ENCODE measurements at regions not wholly inside any gene's neighbourhood (a gene's known extent, or its start where the extent isn't known, plus 50 kb on each side); places are given as distances from the start of the nearest gene placed in this dataset.

- H3K36me3 ChIP-seq (ENCODE audit: insufficient read depth, insufficient read length, low read length) = peaks cover 8% of the 10 kb centered on the region
- no peak overlapping the region for H3K4me3 ChIP-seq (ENCODE audit: insufficient read length, low read depth)
- no peaks in the 10 kb centered on the region for H3K4me1 ChIP-seq (ENCODE audit: insufficient read depth, insufficient read length)
- peaks cover 2% of the 10 kb centered on the region for H3K9me3 ChIP-seq (ENCODE audit: insufficient read depth, low read length)
- TF ChIP-seq YY1 (IDR thresholded peaks at IDR 0.05; ENCODE audit: insufficient read depth, insufficient read length) = no peak
- TF ChIP-seq SUZ12 (IDR thresholded peaks at IDR 0.05; ENCODE audit: extremely low read depth, insufficient read depth, insufficient read length) = no peak
- no peak for TF ChIP-seq ZNF274 (IDR thresholded peaks at IDR 0.05; ENCODE audit: low read depth, low read length)
- H3K9ac ChIP-seq (ENCODE audit: insufficient read length, low read depth) = no peak overlapping the region
- H3K27me3 ChIP-seq (ENCODE audit: insufficient read depth, insufficient read length) = no peaks in the 10 kb centered on the region
- DNase-seq (ENCODE audit: low read depth, low spot score) = no peak
Observed at GRCh38 chr14:71742485-71742884, 189.7 kb upstream of the RGS6 start.

- Histone ChIP-seq H3K9ac (ENCODE audit: insufficient read length, low read depth) (no peak overlapping the region), H3K27me3 (ENCODE audit: insufficient read depth, insufficient read length) (no peaks in the 10 kb centered on the region), H3K36me3 (ENCODE audit: insufficient read depth, insufficient read length, low read length) (no peaks in the 10 kb centered on the region), H3K4me3 (ENCODE audit: insufficient read length, low read depth) (no peak overlapping the region), H3K4me1 (ENCODE audit: insufficient read depth, insufficient read length) (no peaks in the 10 kb centered on the region), H3K9me3 (ENCODE audit: insufficient read depth, low read length) (peaks cover 19% of the 10 kb centered on the region)
- TF ChIP-seq SUZ12 (IDR thresholded peaks at IDR 0.05; ENCODE audit: extremely low read depth, insufficient read depth, insufficient read length) (no peak), YY1 (IDR thresholded peaks at IDR 0.05; ENCODE audit: insufficient read depth, insufficient read length) (no peak), ZNF274 (IDR thresholded peaks at IDR 0.05; ENCODE audit: low read depth, low read length) (no peak)
- no peak for DNase-seq (ENCODE audit: low read depth, low spot score)
Observed at GRCh38 chr14:71745072-71745471, 187.2 kb upstream of the RGS6 start.

GRCh38 chr14:71748196-71748595 lies 184.0 kb upstream of the RGS6 start:
- no peaks in the 10 kb centered on the region for H3K36me3 ChIP-seq (ENCODE audit: insufficient read depth, insufficient read length, low read length)

GRCh38 chr14:71749613-71750238 lies 182.5 kb upstream of the RGS6 start:
- no peak for TF ChIP-seq SUZ12 (IDR thresholded peaks at IDR 0.05; ENCODE audit: extremely low read depth, insufficient read depth, insufficient read length)
- TF ChIP-seq ZNF274 (IDR thresholded peaks at IDR 0.05; ENCODE audit: low read depth, low read length) = no peak
- no peak for TF ChIP-seq YY1 (IDR thresholded peaks at IDR 0.05; ENCODE audit: insufficient read depth, insufficient read length)
- no peaks in the 10 kb centered on the region for H3K36me3 ChIP-seq (ENCODE audit: insufficient read depth, insufficient read length, low read length)
- H3K4me1 ChIP-seq (ENCODE audit: insufficient read depth, insufficient read length) = no peaks in the 10 kb centered on the region
- H3K9me3 ChIP-seq (ENCODE audit: insufficient read depth, low read length) = peaks cover 19% of the 10 kb centered on the region
- H3K9ac ChIP-seq (ENCODE audit: insufficient read length, low read depth) = no peak overlapping the region
- no peak overlapping the region for H3K4me3 ChIP-seq (ENCODE audit: insufficient read length, low read depth)
- no peak for DNase-seq (ENCODE audit: low read depth, low spot score)
- no peaks in the 10 kb centered on the region for H3K27me3 ChIP-seq (ENCODE audit: insufficient read depth, insufficient read length)

More at GRCh38 chr14:71748196-71748595, 184.0 kb upstream of the RGS6 start:
- no peak for DNase-seq (ENCODE audit: low read depth, low spot score)
- Histone ChIP-seq H3K9ac (ENCODE audit: insufficient read length, low read depth) (no peak overlapping the region), H3K27me3 (ENCODE audit: insufficient read depth, insufficient read length) (no peaks in the 10 kb centered on the region), H3K9me3 (ENCODE audit: insufficient read depth, low read length) (peaks cover 19% of the 10 kb centered on the region), H3K4me3 (ENCODE audit: insufficient read length, low read depth) (no peak overlapping the region), H3K4me1 (ENCODE audit: insufficient read depth, insufficient read length) (no peaks in the 10 kb centered on the region)
- TF ChIP-seq SUZ12 (IDR thresholded peaks at IDR 0.05; ENCODE audit: extremely low read depth, insufficient read depth, insufficient read length) = no peak
- TF ChIP-seq ZNF274 (IDR thresholded peaks at IDR 0.05; ENCODE audit: low read depth, low read length) = no peak
- no peak for TF ChIP-seq YY1 (IDR thresholded peaks at IDR 0.05; ENCODE audit: insufficient read depth, insufficient read length)

GRCh38 chr14:71751264-71751663 lies 181.0 kb upstream of the RGS6 start:
- no peak for DNase-seq (ENCODE audit: low read depth, low spot score)
- TF ChIP-seq ZNF274 (IDR thresholded peaks at IDR 0.05; ENCODE audit: low read depth, low read length) (no peak), SUZ12 (IDR thresholded peaks at IDR 0.05; ENCODE audit: extremely low read depth, insufficient read depth, insufficient read length) (no peak), YY1 (IDR thresholded peaks at IDR 0.05; ENCODE audit: insufficient read depth, insufficient read length) (no peak)

GRCh38 chr14:71752111-71752738 lies 180.0 kb upstream of the RGS6 start:
- no peak overlapping the region for H3K9ac ChIP-seq (ENCODE audit: insufficient read length, low read depth)
- H3K4me1 ChIP-seq (ENCODE audit: insufficient read depth, insufficient read length) = no peaks in the 10 kb centered on the region
- H3K9me3 ChIP-seq (ENCODE audit: insufficient read depth, low read length) = peaks cover 19% of the 10 kb centered on the region
- TF ChIP-seq YY1 (IDR thresholded peaks at IDR 0.05; ENCODE audit: insufficient read depth, insufficient read length) (no peak), SUZ12 (IDR thresholded peaks at IDR 0.05; ENCODE audit: extremely low read depth, insufficient read depth, insufficient read length) (no peak), ZNF274 (IDR thresholded peaks at IDR 0.05; ENCODE audit: low read depth, low read length) (no peak)
- no peaks in the 10 kb centered on the region for H3K36me3 ChIP-seq (ENCODE audit: insufficient read depth, insufficient read length, low read length)
- H3K27me3 ChIP-seq (ENCODE audit: insufficient read depth, insufficient read length) = no peaks in the 10 kb centered on the region
- no peak overlapping the region for H3K4me3 ChIP-seq (ENCODE audit: insufficient read length, low read depth)
- DNase-seq (ENCODE audit: low read depth, low spot score) = no peak

More at GRCh38 chr14:71751264-71751663, 181.0 kb upstream of the RGS6 start:
- no peaks in the 10 kb centered on the region for H3K27me3 ChIP-seq (ENCODE audit: insufficient read depth, insufficient read length)
- no peaks in the 10 kb centered on the region for H3K4me1 ChIP-seq (ENCODE audit: insufficient read depth, insufficient read length)
- H3K9me3 ChIP-seq (ENCODE audit: insufficient read depth, low read length) = peaks cover 19% of the 10 kb centered on the region
- H3K9ac ChIP-seq (ENCODE audit: insufficient read length, low read depth) = no peak overlapping the region
- no peaks in the 10 kb centered on the region for H3K36me3 ChIP-seq (ENCODE audit: insufficient read depth, insufficient read length, low read length)
- H3K4me3 ChIP-seq (ENCODE audit: insufficient read length, low read depth) = no peak overlapping the region

- DNase-seq (ENCODE audit: low read depth, low spot score) = peak; percentile 71
- Histone ChIP-seq H3K9ac (ENCODE audit: insufficient read length, low read depth) (no peak overlapping the region), H3K9me3 (ENCODE audit: insufficient read depth, low read length) (peaks cover 9% of the 10 kb centered on the region), H3K27me3 (ENCODE audit: insufficient read depth, insufficient read length) (no peaks in the 10 kb centered on the region), H3K4me1 (ENCODE audit: insufficient read depth, insufficient read length) (no peaks in the 10 kb centered on the region), H3K36me3 (ENCODE audit: insufficient read depth, insufficient read length, low read length) (no peaks in the 10 kb centered on the region), H3K4me3 (ENCODE audit: insufficient read length, low read depth) (no peak overlapping the region)
- TF ChIP-seq SUZ12 (IDR thresholded peaks at IDR 0.05; ENCODE audit: extremely low read depth, insufficient read depth, insufficient read length) = no peak
Observed at GRCh38 chr14:71753126-71753830, 179.0 kb upstream of the RGS6 start.
